Breast epithelium (tissue), 4 donors: ENCODE measurements at regions not wholly inside any gene's neighbourhood (a gene's known extent, or its start where the extent isn't known, plus 50 kb on each side); places are given as distances from the start of the nearest gene placed in this dataset.

ENCODE experiments used
- DNase-seq, 2 donors: peaks; one replicate each; pipeline ENCODE4 v3.0.0-alpha.2; 2019; ENCODE audit warnings: low spot score in 2 of 2
- H3K27ac ChIP-seq, 2 donors: fragments of 200-600 bp; sonication (generic) in 1 of 2; one replicate each; pipeline ENCODE4 v1.5.1; 2016 to 2019; ENCODE audit warnings: mild to moderate bottlenecking in 1 of 2
- H3K27me3 ChIP-seq, 2 donors: fragments of 200-600 bp; sonication (generic) in 1 of 2; one replicate each; pipeline versions ENCODE4 v1.5.1 to v1.6.0; 2017 to 2019; ENCODE audit warnings: control low read depth in 1 of 2, mild to moderate bottlenecking in 1 of 2
- H3K36me3 ChIP-seq: fragments of 200-600 bp; one replicate; pipeline ENCODE4 v1.5.1; 2019
- H3K4me1 ChIP-seq, 2 donors: fragments of 200-600 bp; sonication (generic); one replicate each; pipeline ENCODE4 v1.5.1; 2016 to 2019; ENCODE audit warnings: control low read depth in 1 of 2
- H3K4me3 ChIP-seq, 3 donors: fragments of 200-600 bp; sonication (generic); 1 replicate in 2 of 3; 2 replicates in 1 of 3; pipeline ENCODE4 v1.5.1; 2016 to 2019; ENCODE audit warnings: mild to moderate bottlenecking in 3 of 3, moderate library complexity in 2 of 3
- H3K9me3 ChIP-seq, 2 donors: fragments of 200-600 bp; sonication (generic) in 1 of 2; one replicate each; pipeline ENCODE4 v1.5.1; 2016 to 2019; ENCODE audit warnings: control low read depth in 1 of 2
- POLR2A ChIP-seq: fragments of 450-650 bp; IDR thresholded peaks from one replicate; pipeline ENCODE4 v1.6.1; 2016; ENCODE audit warnings: antibody characterized with exemption, mild to moderate bottlenecking, moderate library complexity
- POLR2AphosphoS5 ChIP-seq, 3 donors: sonication (generic); formaldehyde crosslinking; IDR thresholded peaks; one replicate each; pipeline ENCODE4 v1.6.1; 2017; ENCODE audit warnings: antibody characterized with exemption in 3 of 3
- intact Hi-C: fragments of 100-400 bp; cut with DNase I; formaldehyde crosslinking; loops from one replicate; pipeline ENCODE4 v1.15.1; 2023; ENCODE audit warnings: low total_unique reads
- TF ChIP-seq, protein P1 (sequence below), 3 donors: fragments of 450-650 bp; IDR thresholded peaks; one replicate each; pipeline ENCODE4 v1.5.1; 2016 to 2017; ENCODE audit warnings: antibody characterized with exemption in 3 of 3, mild to moderate bottlenecking in 3 of 3, moderate library complexity in 3 of 3

- intact Hi-C loops = no loop called here
- H3K4me1 ChIP-seq = no peaks in the 10 kb centered on the region
- peaks cover 0 to 8% of the 10 kb centered on the region in 2 donors for H3K9me3 ChIP-seq
- H3K36me3 ChIP-seq = no peaks in the 10 kb centered on the region
- no peak overlapping the region for H3K27ac ChIP-seq
- no peak for DNase-seq
- H3K4me3 ChIP-seq = no peak overlapping the region
- TF ChIP-seq, protein P1, sequence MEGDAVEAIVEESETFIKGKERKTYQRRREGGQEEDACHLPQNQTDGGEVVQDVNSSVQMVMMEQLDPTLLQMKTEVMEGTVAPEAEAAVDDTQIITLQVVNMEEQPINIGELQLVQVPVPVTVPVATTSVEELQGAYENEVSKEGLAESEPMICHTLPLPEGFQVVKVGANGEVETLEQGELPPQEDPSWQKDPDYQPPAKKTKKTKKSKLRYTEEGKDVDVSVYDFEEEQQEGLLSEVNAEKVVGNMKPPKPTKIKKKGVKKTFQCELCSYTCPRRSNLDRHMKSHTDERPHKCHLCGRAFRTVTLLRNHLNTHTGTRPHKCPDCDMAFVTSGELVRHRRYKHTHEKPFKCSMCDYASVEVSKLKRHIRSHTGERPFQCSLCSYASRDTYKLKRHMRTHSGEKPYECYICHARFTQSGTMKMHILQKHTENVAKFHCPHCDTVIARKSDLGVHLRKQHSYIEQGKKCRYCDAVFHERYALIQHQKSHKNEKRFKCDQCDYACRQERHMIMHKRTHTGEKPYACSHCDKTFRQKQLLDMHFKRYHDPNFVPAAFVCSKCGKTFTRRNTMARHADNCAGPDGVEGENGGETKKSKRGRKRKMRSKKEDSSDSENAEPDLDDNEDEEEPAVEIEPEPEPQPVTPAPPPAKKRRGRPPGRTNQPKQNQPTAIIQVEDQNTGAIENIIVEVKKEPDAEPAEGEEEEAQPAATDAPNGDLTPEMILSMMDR (IDR thresholded peaks at IDR 0.05) = no peak
- TF ChIP-seq POLR2AphosphoS5 (IDR thresholded peaks at IDR 0.05) = no peak
- TF ChIP-seq POLR2A = no peak
- H3K27me3 ChIP-seq = no peaks in the 10 kb centered on the region
Observed at GRCh38 chr13:99828123-99828522, 143.4 kb downstream of the ZIC5 start.

GRCh38 chr13:99827011-99827772 lies 144.4 kb downstream of the ZIC5 start:
- DNase-seq = no peak
- Histone ChIP-seq H3K36me3 (no peaks in the 10 kb centered on the region), H3K9me3 (peaks cover 6 to 10% of the 10 kb centered on the region in 2 donors), H3K27ac (no peak overlapping the region), H3K4me3 (no peak overlapping the region), H3K4me1 (no peaks in the 10 kb centered on the region), H3K27me3 (no peaks in the 10 kb centered on the region)
- TF ChIP-seq POLR2A (no peak), POLR2AphosphoS5 (IDR thresholded peaks at IDR 0.05) (no peak)
- TF ChIP-seq, protein P1 (IDR thresholded peaks at IDR 0.05) = no peak
- intact Hi-C loops = no loop called here

DNA sequence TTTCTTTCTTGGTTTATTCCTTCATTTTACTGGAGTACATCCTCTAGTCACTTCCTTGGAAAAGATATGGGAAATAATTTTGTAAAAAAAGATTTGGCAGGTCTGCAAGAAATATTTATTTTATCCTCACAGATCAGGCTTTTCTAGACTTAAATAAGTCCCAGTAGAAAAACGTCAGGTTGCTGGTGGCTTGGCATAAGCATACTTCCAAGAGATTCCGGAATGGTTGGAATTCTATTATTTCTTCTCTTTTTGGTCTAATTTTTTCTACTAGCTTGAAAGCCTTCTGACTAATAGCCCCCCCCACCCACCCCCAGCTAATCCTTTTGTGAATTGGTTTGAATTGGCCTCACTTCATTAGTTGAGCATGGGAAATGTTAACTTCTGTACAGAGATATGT lies 147.6 kb downstream of the ZIC5 start:
- H3K4me3 ChIP-seq = no peak overlapping the region
- H3K27me3 ChIP-seq = no peaks in the 10 kb centered on the region
- H3K36me3 ChIP-seq = no peaks in the 10 kb centered on the region
- intact Hi-C loops = no loop called here
- peaks cover 7 to 10% of the 10 kb centered on the region in 2 donors for H3K9me3 ChIP-seq
- H3K4me1 ChIP-seq = no peaks in the 10 kb centered on the region
- no peak for DNase-seq
- TF ChIP-seq, protein P1 (IDR thresholded peaks at IDR 0.05) = no peak
- TF ChIP-seq POLR2AphosphoS5 (IDR thresholded peaks at IDR 0.05) = no peak
- TF ChIP-seq POLR2A = no peak
- H3K27ac ChIP-seq = no peak overlapping the region

DNA sequence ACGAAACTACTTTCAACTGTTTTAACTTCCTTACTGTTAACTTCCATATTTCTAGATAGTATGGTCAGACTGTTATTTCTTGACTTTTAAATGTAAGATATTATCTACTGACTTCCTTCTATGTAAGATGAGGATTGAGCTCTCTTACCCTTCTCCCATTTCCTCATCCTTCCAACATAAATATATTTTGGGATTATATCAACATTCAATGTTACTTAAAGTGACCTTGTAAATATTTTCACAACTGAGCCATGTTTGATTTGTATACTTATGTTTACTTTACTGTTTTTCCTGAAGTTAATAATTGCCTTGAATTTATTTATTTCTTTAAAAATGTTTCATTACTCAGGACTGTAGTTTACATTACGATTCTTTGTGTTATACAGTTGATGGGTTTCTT lies 148.7 kb downstream of the ZIC5 start:
- DNase-seq = no peak
- Histone ChIP-seq H3K27ac (no peak overlapping the region), H3K4me1 (no peaks in the 10 kb centered on the region), H3K9me3 (peaks cover 7 to 10% of the 10 kb centered on the region in 2 donors), H3K4me3 (no peak overlapping the region), H3K27me3 (no peaks in the 10 kb centered on the region), H3K36me3 (no peaks in the 10 kb centered on the region)
- TF ChIP-seq POLR2AphosphoS5 (IDR thresholded peaks at IDR 0.05) (no peak), POLR2A (no peak)
- TF ChIP-seq, protein P1 (IDR thresholded peaks at IDR 0.05) = no peak
- intact Hi-C loops = no loop called here

- no peak for DNase-seq
- Histone ChIP-seq H3K36me3 (no peaks in the 10 kb centered on the region), H3K27ac (no peak overlapping the region), H3K4me3 (no peak overlapping the region), H3K9me3 (peaks cover 7 to 10% of the 10 kb centered on the region in 2 donors), H3K4me1 (no peaks in the 10 kb centered on the region), H3K27me3 (no peaks in the 10 kb centered on the region)
- intact Hi-C loops = no loop called here
- no peak for TF ChIP-seq POLR2AphosphoS5 (IDR thresholded peaks at IDR 0.05)
- no peak for TF ChIP-seq POLR2A
Observed at GRCh38 chr13:99821741-99822140, 149.8 kb downstream of the ZIC5 start.
